ENCODE measurements at regions not wholly inside any gene's neighbourhood (a gene's known extent, or its start where the extent isn't known, plus 50 kb on each side); places are given as distances from the start of the nearest gene placed in this dataset.
"Not testable (repeated sequence)": the region's sequence is repeated elsewhere in the genome, so short reads cannot be mapped to it uniquely, and the experiment has no call there.

DNA sequence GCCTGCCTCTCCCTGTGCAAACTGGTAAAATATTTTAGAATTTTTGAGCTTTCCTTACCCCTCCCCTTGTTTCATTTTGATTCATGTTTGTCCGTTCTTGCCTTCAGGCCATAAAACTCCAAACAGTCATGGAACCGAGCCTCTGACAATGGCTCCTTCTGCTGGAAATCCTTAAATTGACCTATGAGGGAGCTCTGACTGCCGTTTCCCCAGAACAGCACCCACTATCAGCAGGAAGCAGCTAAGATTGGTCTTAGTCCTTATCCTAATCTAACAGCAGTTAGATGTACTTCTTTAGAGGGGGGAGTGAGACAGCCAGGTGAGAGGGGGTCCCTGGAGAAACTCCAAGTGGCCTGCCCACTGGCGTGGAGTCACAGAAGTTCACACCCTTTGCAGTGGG lies 106.7 kb downstream of the FAM174A start:
- intact Hi-C loops (cut with DNase I): no loop called here
- Histone ChIP-seq H3K27ac (ENCODE audit: low read length) (no peak overlapping the region), H3K4me3 (ENCODE audit: low read length) (no peak overlapping the region), H3K27me3 (ENCODE audit: control insufficient read depth, insufficient read depth) (no peaks in the 10 kb centered on the region), H3K9me3 (ENCODE audit: control insufficient read depth, low read length) (no peaks in the 10 kb centered on the region), H3K4me1 (ENCODE audit: control insufficient read depth, insufficient read depth, low read length) (no peaks in the 10 kb centered on the region)
- WGBS: 49% methylated on average over 4 of the region's 4 CpGs
- no peak for DNase-seq
- ATAC-seq: no peak

GRCh38 chr5:100643473-100643872 lies 108.3 kb downstream of the FAM174A start:
- DNase-seq: no peak
- ATAC-seq: no peak
- no peak overlapping the region for H3K27ac ChIP-seq (ENCODE audit: low read length)
- intact Hi-C loops (cut with DNase I): no loop called here
- H3K4me1 ChIP-seq (ENCODE audit: control insufficient read depth, insufficient read depth, low read length): no peaks in the 10 kb centered on the region
- H3K4me3 ChIP-seq (ENCODE audit: low read length): no peak overlapping the region
- H3K9me3 ChIP-seq (ENCODE audit: control insufficient read depth, low read length): no peaks in the 10 kb centered on the region
- no peaks in the 10 kb centered on the region for H3K27me3 ChIP-seq (ENCODE audit: control insufficient read depth, insufficient read depth)
- 83% methylated on average over 2 of the region's 2 CpGs for WGBS

DNA sequence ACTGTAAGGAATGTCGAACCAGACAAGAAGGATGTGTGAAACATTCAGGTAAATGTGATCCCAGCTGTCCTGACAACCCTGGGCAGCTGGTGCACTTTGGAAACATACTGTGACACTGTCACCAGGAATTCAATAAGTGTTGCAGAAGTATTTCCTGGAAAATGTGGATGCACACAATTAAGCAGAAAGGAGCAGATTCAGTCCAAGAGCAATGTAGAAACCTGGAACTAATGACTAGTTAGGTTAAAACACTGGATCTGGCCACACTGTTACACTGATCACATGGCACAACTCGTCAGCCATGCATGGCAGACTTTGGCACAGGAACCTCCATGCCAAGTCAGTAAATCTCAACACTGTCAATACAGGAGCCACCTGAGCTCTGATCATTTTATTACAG lies 109.0 kb downstream of the FAM174A start:
- H3K4me3 ChIP-seq (ENCODE audit: low read length): no peak overlapping the region
- no peaks in the 10 kb centered on the region for H3K9me3 ChIP-seq (ENCODE audit: control insufficient read depth, low read length)
- ATAC-seq (no peak), DNase-seq (no peak)
- no peaks in the 10 kb centered on the region for H3K4me1 ChIP-seq (ENCODE audit: control insufficient read depth, insufficient read depth, low read length)
- intact Hi-C loops (cut with DNase I): no loop called here
- H3K27ac ChIP-seq (ENCODE audit: low read length): no peak overlapping the region
- WGBS: 81% methylated on average over 2 of the region's 2 CpGs
- no peaks in the 10 kb centered on the region for H3K27me3 ChIP-seq (ENCODE audit: control insufficient read depth, insufficient read depth)

DNA sequence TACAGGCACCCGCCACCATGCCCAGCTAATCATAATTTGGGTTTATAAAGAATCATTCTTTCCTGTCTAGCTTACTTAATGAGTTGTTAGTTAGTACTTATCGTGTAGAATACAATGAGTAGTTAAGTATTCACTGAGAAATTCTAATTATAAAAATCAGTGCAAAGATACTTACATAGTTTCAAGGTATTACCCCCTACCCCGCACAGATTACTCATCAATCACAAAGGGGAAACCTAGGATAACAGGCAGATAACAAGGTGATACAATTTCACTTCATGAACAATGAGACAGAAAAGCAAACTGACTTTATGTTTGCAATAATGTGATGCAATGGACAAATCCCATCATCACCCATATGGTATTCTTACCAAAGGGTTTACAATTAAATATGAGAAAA lies 109.6 kb downstream of the FAM174A start:
- DNase-seq: no peak
- Histone ChIP-seq H3K9me3 (ENCODE audit: control insufficient read depth, low read length) (no peaks in the 10 kb centered on the region), H3K27me3 (ENCODE audit: control insufficient read depth, insufficient read depth) (no peaks in the 10 kb centered on the region), H3K4me1 (ENCODE audit: control insufficient read depth, insufficient read depth, low read length) (no peaks in the 10 kb centered on the region), H3K27ac (ENCODE audit: low read length) (no peak overlapping the region), H3K4me3 (ENCODE audit: low read length) (no peak overlapping the region)
- intact Hi-C loops (cut with DNase I): no loop called here
- WGBS: 63% methylated on average over 3 of the region's 3 CpGs
- no peak for ATAC-seq

DNA sequence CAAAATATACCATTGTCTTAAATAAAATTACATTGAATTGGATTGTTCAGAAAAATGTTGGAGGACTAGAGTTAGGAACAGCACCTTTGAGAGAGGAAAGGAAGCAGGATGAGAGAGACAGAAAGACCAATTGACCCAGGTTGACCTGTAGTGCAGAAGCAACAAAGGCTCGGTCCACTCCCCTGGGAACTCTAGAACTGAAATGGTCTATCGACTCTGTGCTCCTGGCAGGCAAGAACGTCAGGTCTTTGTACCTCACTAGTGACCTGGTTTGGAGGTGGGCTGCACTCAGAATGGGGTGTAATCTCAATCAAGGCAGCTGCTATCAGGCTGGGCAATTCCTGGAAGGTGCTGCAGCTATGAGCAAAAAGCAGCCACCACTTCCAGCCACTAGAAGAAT lies 110.8 kb downstream of the FAM174A start:
- no peak overlapping the region for H3K4me3 ChIP-seq (ENCODE audit: low read length)
- no peak for DNase-seq
- H3K27me3 ChIP-seq (ENCODE audit: control insufficient read depth, insufficient read depth): no peaks in the 10 kb centered on the region
- H3K4me1 ChIP-seq (ENCODE audit: control insufficient read depth, insufficient read depth, low read length): no peaks in the 10 kb centered on the region
- intact Hi-C loops (cut with DNase I): no loop called here
- no peaks in the 10 kb centered on the region for H3K9me3 ChIP-seq (ENCODE audit: control insufficient read depth, low read length)
- no peak for ATAC-seq
- WGBS: 72% methylated on average over 3 of the region's 3 CpGs
- no peak overlapping the region for H3K27ac ChIP-seq (ENCODE audit: low read length)

DNA sequence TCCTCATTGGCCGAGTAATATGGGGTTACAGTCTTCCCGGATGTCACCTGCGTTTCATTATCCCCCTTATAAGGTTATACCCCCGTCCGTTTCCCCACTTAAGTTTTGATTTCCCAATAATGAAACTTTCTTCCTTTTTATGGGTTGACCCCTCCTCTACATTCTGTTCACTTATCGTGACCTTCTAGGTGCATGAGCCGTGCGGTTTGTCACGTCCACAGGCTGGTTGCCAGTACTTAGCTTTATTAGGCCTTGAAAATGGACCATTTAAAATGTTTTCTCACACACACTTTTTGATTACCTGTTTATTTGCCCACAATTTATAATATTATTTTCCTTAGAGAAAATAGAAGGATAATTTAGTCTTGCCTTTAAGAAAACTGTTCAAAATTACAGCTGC lies 111.5 kb downstream of the FAM174A start:
- intact Hi-C loops (cut with DNase I): no loop called here
- no peaks in the 10 kb centered on the region for H3K27me3 ChIP-seq (ENCODE audit: control insufficient read depth, insufficient read depth)
- H3K9me3 ChIP-seq (ENCODE audit: control insufficient read depth, low read length): no peaks in the 10 kb centered on the region
- DNase-seq: no peak
- WGBS: 86% methylated on average over 9 of the region's 9 CpGs
- ATAC-seq: no peak
- H3K4me3 ChIP-seq (ENCODE audit: low read length): no peak overlapping the region
- H3K4me1 ChIP-seq (ENCODE audit: control insufficient read depth, insufficient read depth, low read length): no peaks in the 10 kb centered on the region
- no peak overlapping the region for H3K27ac ChIP-seq (ENCODE audit: low read length)

- 67% methylated on average over 10 of the region's 10 CpGs for WGBS
- Histone ChIP-seq H3K4me3 (ENCODE audit: low read length) (no peak overlapping the region), H3K27me3 (ENCODE audit: control insufficient read depth, insufficient read depth) (no peaks in the 10 kb centered on the region), H3K9me3 (ENCODE audit: control insufficient read depth, low read length) (no peaks in the 10 kb centered on the region), H3K4me1 (ENCODE audit: control insufficient read depth, insufficient read depth, low read length) (no peaks in the 10 kb centered on the region), H3K27ac (ENCODE audit: low read length) (no peak overlapping the region)
- ATAC-seq (no peak), DNase-seq (peak; percentile 27 to 76 (median 74))
- intact Hi-C loops (cut with DNase I): no loop called here
Measured at GRCh38 chr5:100647461-100648230, 112.5 kb downstream of the FAM174A start.

DNA sequence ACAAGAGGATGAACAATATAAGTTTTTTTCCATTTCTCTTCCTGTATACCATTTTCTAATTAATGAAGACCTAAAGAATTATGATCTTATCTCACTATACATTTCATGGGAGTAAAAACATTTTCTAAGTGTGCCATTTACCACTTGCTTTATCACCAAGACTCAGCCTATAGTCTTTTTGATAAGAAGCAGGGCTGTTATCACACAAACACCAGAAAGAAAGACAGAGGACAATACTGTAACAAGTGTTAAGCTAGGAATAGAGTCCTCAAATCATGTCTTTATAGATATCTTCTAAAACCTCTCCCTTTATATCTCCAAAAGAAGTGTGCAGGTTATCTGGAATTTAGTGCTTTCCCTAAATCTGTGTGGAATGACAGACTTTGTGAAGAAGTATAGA lies 119.7 kb downstream of the FAM174A start:
- Histone ChIP-seq H3K27ac (ENCODE audit: low read length) (no peak overlapping the region), H3K27me3 (ENCODE audit: control insufficient read depth, insufficient read depth) (no peaks in the 10 kb centered on the region), H3K4me1 (ENCODE audit: control insufficient read depth, insufficient read depth, low read length) (no peaks in the 10 kb centered on the region), H3K4me3 (ENCODE audit: low read length) (no peak overlapping the region), H3K9me3 (ENCODE audit: control insufficient read depth, low read length) (no peaks in the 10 kb centered on the region)
- ATAC-seq (no peak), DNase-seq (no peak)
- intact Hi-C loops (cut with DNase I): no loop called here

DNA sequence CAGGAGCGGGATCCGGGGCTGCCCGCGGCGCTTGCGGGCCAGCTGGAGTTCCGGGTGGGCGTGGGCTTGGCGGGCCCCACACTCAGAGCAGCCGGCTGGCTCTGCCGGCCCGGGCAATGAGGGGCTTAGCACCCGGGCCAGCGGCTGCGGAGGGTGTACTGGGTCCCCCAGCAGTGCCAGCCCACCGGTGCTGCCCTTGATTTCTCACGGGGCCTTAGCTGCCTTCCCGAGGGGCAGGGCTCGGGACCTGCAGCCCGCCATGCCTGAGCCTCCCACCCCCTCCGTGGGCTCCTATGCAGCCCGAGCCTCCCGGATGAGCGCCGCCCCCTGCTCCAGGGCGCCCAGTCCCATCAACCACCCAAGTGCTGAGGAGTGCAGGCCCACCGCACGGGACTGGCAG lies 121.6 kb downstream of the FAM174A start:
- H3K4me1 ChIP-seq (ENCODE audit: control insufficient read depth, insufficient read depth, low read length); H3K9me3 ChIP-seq (ENCODE audit: control insufficient read depth, low read length); H3K4me3 ChIP-seq (ENCODE audit: low read length); intact Hi-C loops (cut with DNase I); H3K27me3 ChIP-seq (ENCODE audit: control insufficient read depth, insufficient read depth); ATAC-seq; H3K27ac ChIP-seq (ENCODE audit: low read length): not testable (repeated sequence)
- peak in 1 of 3 donors; percentile 36 for DNase-seq
- 93% methylated on average over 27 of the region's 28 CpGs for WGBS

- H3K27ac ChIP-seq (ENCODE audit: low read length): no peak overlapping the region
Measured at GRCh38 chr5:100659080-100659795, 124.1 kb downstream of the FAM174A start.

DNA sequence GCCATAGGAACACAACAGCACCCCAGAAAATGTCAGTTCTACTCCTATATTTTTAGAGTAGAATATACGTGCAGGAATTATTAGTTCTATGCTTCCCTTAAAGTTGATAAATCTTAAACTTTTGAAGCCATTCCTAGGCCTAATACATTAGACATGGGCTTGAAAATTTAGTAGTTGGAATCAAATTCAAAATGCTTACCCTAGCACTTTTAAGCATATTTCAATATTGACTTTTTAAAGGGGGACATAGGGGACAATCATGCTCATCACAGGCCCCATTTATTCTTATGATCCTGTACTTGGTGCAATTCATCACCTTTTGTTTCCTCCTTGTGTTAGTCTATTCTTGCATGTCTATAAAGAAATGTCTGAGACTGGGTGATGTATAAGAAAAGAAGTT lies 129.0 kb downstream of the FAM174A start:
- Histone ChIP-seq H3K4me1 (ENCODE audit: control insufficient read depth, insufficient read depth, low read length) (no peaks in the 10 kb centered on the region), H3K27me3 (ENCODE audit: control insufficient read depth, insufficient read depth) (no peaks in the 10 kb centered on the region), H3K4me3 (ENCODE audit: low read length) (no peak overlapping the region), H3K9me3 (ENCODE audit: control insufficient read depth, low read length) (no peaks in the 10 kb centered on the region), H3K27ac (ENCODE audit: low read length) (no peak overlapping the region)
- no peak for ATAC-seq
- intact Hi-C loops (cut with DNase I): no loop called here
- 91% methylated on average over 1 of the region's 1 CpG for WGBS
- no peak for DNase-seq

More at GRCh38 chr5:100659080-100659795, 124.1 kb downstream of the FAM174A start:
- intact Hi-C loops (cut with DNase I): no loop called here
- Histone ChIP-seq H3K9me3 (ENCODE audit: control insufficient read depth, low read length) (no peaks in the 10 kb centered on the region), H3K27me3 (ENCODE audit: control insufficient read depth, insufficient read depth) (no peaks in the 10 kb centered on the region), H3K4me3 (ENCODE audit: low read length) (no peak overlapping the region), H3K4me1 (ENCODE audit: control insufficient read depth, insufficient read depth, low read length) (no peaks in the 10 kb centered on the region)
- DNase-seq (no peak), ATAC-seq (no peak)
- WGBS: 89% methylated on average over 4 of the region's 4 CpGs

All from right cardiac atrium (tissue), 5 donors.